ENCODE measurements at regions not wholly inside any gene's neighbourhood (a gene's known extent, or its start where the extent isn't known, plus 50 kb on each side); places are given as distances from the start of the nearest gene placed in this dataset. TPM values are rescaled to one million over a fixed set of nuclear protein-coding genes. Genes with fewer than 3 reads are reported as not detected.

GRCh38 chr16:27735031-27735430 is 185.1 kb downstream of the KATNIP start:
- no peaks in the 10 kb centered on the region for H3K36me3 ChIP-seq (ENCODE audit: control insufficient read depth, insufficient read depth, low read length)
- no peak overlapping the region for H3K4ac ChIP-seq (ENCODE audit: low read depth, low read length)
- no peak overlapping the region for H3K4me3 ChIP-seq (ENCODE audit: low read length)
- H3K79me2 ChIP-seq (ENCODE audit: control insufficient read depth, insufficient read depth, low read length), result no peaks in the 10 kb centered on the region
- no peaks in the 10 kb centered on the region for H3K27me3 ChIP-seq (ENCODE audit: insufficient read depth, low read length, poor library complexity)
- no peak overlapping the region for H2BK15ac ChIP-seq (replicated peaks; ENCODE audit: low read depth)
- H3K18ac ChIP-seq (ENCODE audit: low read length), result no peak overlapping the region
- no peak overlapping the region for H2BK5ac ChIP-seq (ENCODE audit: low read length)
- no peak for DNase-seq
- no peak overlapping the region for H3K27ac ChIP-seq (ENCODE audit: low read depth, low read length)
- no peak overlapping the region for H4K8ac ChIP-seq (ENCODE audit: low read depth, low read length)
- no peak overlapping the region for H3K56ac ChIP-seq (ENCODE audit: low read length)
- no peaks in the 10 kb centered on the region for H3K4me1 ChIP-seq (ENCODE audit: control insufficient read depth, low read depth, low read length)
- H3K9ac ChIP-seq (ENCODE audit: low read length), result no peak overlapping the region
- no peak overlapping the region for H3K23ac ChIP-seq (ENCODE audit: low read length)
- no peak overlapping the region for H2BK120ac ChIP-seq (ENCODE audit: low read depth, low read length)
- WGBS (ENCODE audit: extremely low coverage, insufficient coverage, low lambda C conversion rate), result no CpG with 5 or more reads among the region's 5 CpGs
- H2AK5ac ChIP-seq (ENCODE audit: low read length), result no peak overlapping the region
- no peaks in the 10 kb centered on the region for H3K79me1 ChIP-seq (ENCODE audit: low read length)
- H4K5ac ChIP-seq (ENCODE audit: low read length), result no peak overlapping the region
- H3K4me2 ChIP-seq (ENCODE audit: low read length), result no peak overlapping the region

DNA sequence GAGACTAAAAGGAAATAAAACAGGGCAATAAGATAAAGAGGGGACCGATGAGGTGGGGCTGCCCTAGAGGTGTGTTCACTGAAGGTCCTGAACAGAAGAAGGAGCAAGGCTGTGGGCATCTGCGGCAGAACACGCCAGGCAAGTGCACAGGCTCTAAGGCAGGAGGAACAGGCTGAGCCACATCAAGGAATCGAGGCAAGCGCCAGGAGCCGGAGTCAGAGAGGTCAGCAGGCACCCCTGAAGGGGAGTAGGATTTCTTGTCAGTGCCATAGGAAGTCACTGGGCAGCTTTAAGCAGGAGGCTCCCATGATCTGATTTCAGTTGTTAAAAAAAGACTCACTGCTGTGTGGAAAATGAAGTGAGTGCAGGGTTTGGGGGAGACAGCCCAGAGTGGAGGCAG is 186.5 kb downstream of the KATNIP start:
- Histone ChIP-seq H3K23ac (ENCODE audit: low read length) (no peak overlapping the region), H3K79me2 (ENCODE audit: control insufficient read depth, insufficient read depth, low read length) (no peaks in the 10 kb centered on the region), H3K4me3 (ENCODE audit: low read length) (no peak overlapping the region), H4K5ac (ENCODE audit: low read length) (no peak overlapping the region), H3K27ac (ENCODE audit: low read depth, low read length) (no peak overlapping the region), H3K18ac (ENCODE audit: low read length) (no peak overlapping the region), H3K79me1 (ENCODE audit: low read length) (no peaks in the 10 kb centered on the region), H3K9ac (ENCODE audit: low read length) (no peak overlapping the region), H3K36me3 (ENCODE audit: control insufficient read depth, insufficient read depth, low read length) (no peaks in the 10 kb centered on the region), H3K4ac (ENCODE audit: low read depth, low read length) (no peak overlapping the region), H2BK15ac (replicated peaks; ENCODE audit: low read depth) (no peak overlapping the region), H3K56ac (ENCODE audit: low read length) (no peak overlapping the region), H3K4me2 (ENCODE audit: low read length) (no peak overlapping the region), H2BK120ac (ENCODE audit: low read depth, low read length) (no peak overlapping the region), H3K27me3 (ENCODE audit: insufficient read depth, low read length, poor library complexity) (no peaks in the 10 kb centered on the region), H2AK5ac (ENCODE audit: low read length) (no peak overlapping the region), H2BK5ac (ENCODE audit: low read length) (no peak overlapping the region), H3K4me1 (ENCODE audit: control insufficient read depth, low read depth, low read length) (no peaks in the 10 kb centered on the region), H4K8ac (ENCODE audit: low read depth, low read length) (no peak overlapping the region)
- no peak for DNase-seq
- WGBS (ENCODE audit: extremely low coverage, insufficient coverage, low lambda C conversion rate), result no CpG with 5 or more reads among the region's 6 CpGs

DNA sequence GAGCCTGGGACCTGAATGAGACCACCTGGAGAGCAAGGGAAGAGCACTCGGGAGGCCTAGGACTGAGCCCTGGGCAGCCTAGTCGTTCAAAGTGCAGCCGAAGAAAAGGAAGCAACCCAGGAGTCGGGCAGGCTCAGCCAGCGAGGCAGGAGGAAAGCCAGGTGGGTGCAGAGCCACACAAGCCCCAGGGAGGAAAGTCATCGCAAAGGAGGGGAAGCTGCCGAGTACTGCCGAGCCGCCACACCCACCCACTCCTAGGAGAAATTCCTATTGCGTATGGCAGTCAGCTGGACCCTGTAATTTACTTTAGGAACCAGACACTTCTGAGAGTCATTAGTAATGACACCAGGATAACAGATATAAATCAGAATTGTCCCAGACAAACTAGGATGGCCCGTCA is 187.6 kb downstream of the KATNIP start:
- Histone ChIP-seq H2BK5ac (ENCODE audit: low read length) (no peak overlapping the region), H2AK5ac (ENCODE audit: low read length) (no peak overlapping the region), H3K79me2 (ENCODE audit: control insufficient read depth, insufficient read depth, low read length) (no peaks in the 10 kb centered on the region), H3K23ac (ENCODE audit: low read length) (no peak overlapping the region), H3K4me2 (ENCODE audit: low read length) (no peak overlapping the region), H3K9ac (ENCODE audit: low read length) (no peak overlapping the region), H2BK15ac (replicated peaks; ENCODE audit: low read depth) (no peak overlapping the region), H3K27me3 (ENCODE audit: insufficient read depth, low read length, poor library complexity) (no peaks in the 10 kb centered on the region), H3K4me3 (ENCODE audit: low read length) (no peak overlapping the region), H4K5ac (ENCODE audit: low read length) (no peak overlapping the region), H3K36me3 (ENCODE audit: control insufficient read depth, insufficient read depth, low read length) (no peaks in the 10 kb centered on the region), H3K56ac (ENCODE audit: low read length) (no peak overlapping the region), H3K79me1 (ENCODE audit: low read length) (no peaks in the 10 kb centered on the region), H3K27ac (ENCODE audit: low read depth, low read length) (no peak overlapping the region), H3K4ac (ENCODE audit: low read depth, low read length) (no peak overlapping the region), H3K18ac (ENCODE audit: low read length) (no peak overlapping the region), H4K8ac (ENCODE audit: low read depth, low read length) (no peak overlapping the region), H2BK120ac (ENCODE audit: low read depth, low read length) (no peak overlapping the region), H3K4me1 (ENCODE audit: control insufficient read depth, low read depth, low read length) (no peaks in the 10 kb centered on the region)
- WGBS (ENCODE audit: extremely low coverage, insufficient coverage, low lambda C conversion rate), result no CpG with 5 or more reads among the region's 11 CpGs
- DNase-seq, result no peak

Small RNA genes in the stretch of these regions (small RNA-seq; reads per million reads assigned to genes)
- gene RF00019 (ENCODE audit: insufficient read depth), result not detected
